RWPE1 (cell line): ENCODE measurements at regions not wholly inside any gene's neighbourhood (a gene's known extent, or its start where the extent isn't known, plus 50 kb on each side); places are given as distances from the start of the nearest gene placed in this dataset.

Experiments used
- CTCF ChIA-PET: fragments of 350-600 bp; sonication (Branson Sonifier 250); formaldehyde crosslinking; extraction: SDS; loops from one replicate; lab custom pipeline; 2021; lab: Yijun Ruan, JAX
- POLR2A ChIA-PET: fragments of 400-600 bp; formaldehyde crosslinking; extraction: SDS; loops from one replicate; lab custom pipeline; 2020; ENCODE audit warnings: antibody characterized with exemption; ENCODE audit not compliant: low non-redundant PET; lab: Yijun Ruan, JAX
- DNase-seq: peaks from one replicate; pipeline ENCODE4 v3.0.0; 2012; ENCODE audit warnings: low spot score
- H3K27ac ChIP-seq: fragments of 450-650 bp; 2 replicates; pipeline ENCODE4 v1.5.1; 2017
- CTCF ChIP-seq: fragments of 450-650 bp; conservative IDR thresholded peaks from 2 replicates; pipeline ENCODE4 v1.5.1; 2017; ENCODE audit warnings: low read depth, mild to moderate bottlenecking

GRCh38 chr5:135114759-135115158 is 80.7 kb upstream of the PITX1 start:
- no peak for DNase-seq
- no peak overlapping the region for H3K27ac ChIP-seq
- POLR2A ChIA-PET = interaction anchor here (0.8 kb wide), 1 partner anchor 11 kb away, joined by 3 read pairs; no protein-coding TSS in a partner anchor
- CTCF ChIA-PET = interaction anchor here (0.5 to 1.3 kb wide), 5 partner anchors 30 to 167 kb away, joined by 3 to 5 read pairs (median 4); no protein-coding TSS in a partner anchor
- no peak for TF ChIP-seq CTCF

- peak; percentile 44 for DNase-seq
- ChIA-PET POLR2A (no interaction called here), CTCF (interaction anchor here (0.6 kb wide), 1 partner anchor 946 kb away, joined by 5 read pairs; no protein-coding TSS in a partner anchor)
- TF ChIP-seq CTCF = no peak
- peak overlapping the region; percentile 79 for H3K27ac ChIP-seq
Observed at GRCh38 chr5:135112008-135112725, 78.1 kb upstream of the PITX1 start.

- ChIA-PET POLR2A (interaction anchor here (0.7 kb wide), 2 partner anchors 167 to 288 kb away, joined by 3 to 4 read pairs; no protein-coding TSS in a partner anchor), CTCF (interaction anchor here (0.6 kb wide), 1 partner anchor 947 kb away, joined by 5 read pairs; no protein-coding TSS in a partner anchor)
- DNase-seq = peak; percentile 92
- H3K27ac ChIP-seq = peak overlapping the region; percentile 79
- TF ChIP-seq CTCF = no peak
Observed at GRCh38 chr5:135110785-135111596, 77.0 kb upstream of the PITX1 start.

GRCh38 chr5:135108992-135109391 is 75.0 kb upstream of the PITX1 start:
- ChIA-PET CTCF (no interaction called here), POLR2A (interaction anchor here (0.6 kb wide), 1 partner anchor 34 kb away, joined by 3 read pairs; no protein-coding TSS in a partner anchor)

GRCh38 chr5:135108569-135108968 is 74.5 kb upstream of the PITX1 start:
- H3K27ac ChIP-seq = no peak overlapping the region
- no peak for DNase-seq
- ChIA-PET CTCF (no interaction called here), POLR2A (interaction anchor here (0.6 kb wide), 1 partner anchor 35 kb away, joined by 3 read pairs; no protein-coding TSS in a partner anchor)
- TF ChIP-seq CTCF = no peak

More at GRCh38 chr5:135108992-135109391, 75.0 kb upstream of the PITX1 start:
- no peak for TF ChIP-seq CTCF
- H3K27ac ChIP-seq = no peak overlapping the region
- DNase-seq = no peak

- DNase-seq = no peak
- peak overlapping the region; percentile 70 for H3K27ac ChIP-seq
- ChIA-PET CTCF (no interaction called here), POLR2A (no interaction called here)
- TF ChIP-seq CTCF = no peak
Observed at GRCh38 chr5:135107986-135108385, 74.0 kb upstream of the PITX1 start.
